ENCODE measurements at regions not wholly inside any gene's neighbourhood (a gene's known extent, or its start where the extent isn't known, plus 50 kb on each side); places are given as distances from the start of the nearest gene placed in this dataset.
A peak's percentile ranks its signal among the peaks of the same experiment; 100 is the strongest.

DNA sequence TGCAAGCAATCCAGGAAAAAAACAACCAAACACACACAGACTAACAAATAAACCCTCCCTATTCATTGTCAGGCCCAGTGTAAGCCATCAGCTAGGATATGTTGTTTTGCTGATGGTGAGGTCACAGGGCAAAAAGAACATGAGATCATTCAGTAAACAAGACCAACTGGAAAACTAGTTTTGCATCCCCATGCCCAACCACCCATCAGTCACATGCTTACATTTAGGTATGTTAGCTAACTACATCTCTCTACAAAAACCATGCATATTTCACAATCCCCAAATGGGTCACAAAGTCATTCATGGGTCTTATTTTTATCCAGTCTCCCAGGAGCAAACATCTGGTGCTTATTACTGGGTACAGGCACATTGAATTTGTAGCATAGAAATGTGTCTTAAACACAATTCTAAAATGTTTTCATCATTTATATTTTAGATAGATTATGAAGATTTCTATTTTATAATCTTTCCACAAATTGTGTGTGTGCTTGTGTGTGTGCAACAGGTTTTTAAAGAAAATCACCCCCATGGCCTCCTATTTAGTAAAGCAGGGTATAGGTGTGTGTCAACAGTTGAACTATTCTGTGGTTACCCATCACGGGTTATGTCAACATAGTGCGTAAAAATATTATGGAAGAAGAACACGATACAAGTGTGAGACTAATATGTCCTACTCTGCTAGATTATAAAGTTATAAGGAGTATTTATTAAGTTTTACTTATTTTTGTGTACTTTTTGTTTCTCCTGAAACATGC is 103.8 kb upstream of the AKR1E2 start (continued):
- TF ChIP-seq, protein P1, sequence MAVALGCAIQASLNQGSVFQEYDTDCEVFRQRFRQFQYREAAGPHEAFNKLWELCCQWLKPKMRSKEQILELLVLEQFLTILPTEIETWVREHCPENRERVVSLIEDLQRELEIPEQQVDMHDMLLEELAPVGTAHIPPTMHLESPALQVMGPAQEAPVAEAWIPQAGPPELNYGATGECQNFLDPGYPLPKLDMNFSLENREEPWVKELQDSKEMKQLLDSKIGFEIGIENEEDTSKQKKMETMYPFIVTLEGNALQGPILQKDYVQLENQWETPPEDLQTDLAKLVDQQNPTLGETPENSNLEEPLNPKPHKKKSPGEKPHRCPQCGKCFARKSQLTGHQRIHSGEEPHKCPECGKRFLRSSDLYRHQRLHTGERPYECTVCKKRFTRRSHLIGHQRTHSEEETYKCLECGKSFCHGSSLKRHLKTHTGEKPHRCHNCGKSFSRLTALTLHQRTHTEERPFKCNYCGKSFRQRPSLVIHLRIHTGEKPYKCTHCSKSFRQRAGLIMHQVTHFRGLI (tag by site-specific recombination; IDR thresholded peaks at IDR 0.05) = peak; percentile 91
- TF ChIP-seq ZNF311 (tag by site-specific recombination; IDR thresholded peaks at IDR 0.05; ENCODE audit: borderline replicate concordance) = no peak
- no peak for TF ChIP-seq ZNF335 (tag by site-specific recombination; conservative IDR thresholded peaks at IDR 0.05)
- no peak for TF ChIP-seq ZFP3 (tag by site-specific recombination; IDR thresholded peaks at IDR 0.05; ENCODE audit: low read depth)
- TF ChIP-seq ZNF366 (tag by site-specific recombination; conservative IDR thresholded peaks at IDR 0.05) = 0 out of 2 replicates have a peak, but pooled peaks have one; percentile 29
- no peak for TF ChIP-seq SETDB1 (IDR thresholded peaks at IDR 0.05; ENCODE audit: insufficient read length, low read length)
- TF ChIP-seq YY2 (tag by site-specific recombination; IDR thresholded peaks at IDR 0.05) = no peak
- no peak for TF ChIP-seq ZNF24 (tag by site-specific recombination; IDR thresholded peaks at IDR 0.05)
- TF ChIP-seq ZNF426 (tag by site-specific recombination; IDR thresholded peaks at IDR 0.05) = no peak
- TF ChIP-seq ZNF701 (tag by site-specific recombination; IDR thresholded peaks at IDR 0.05) = no peak
- TF ChIP-seq ZNF132 (tag by site-specific recombination; IDR thresholded peaks at IDR 0.05; ENCODE audit: borderline replicate concordance) = no peak
- TF ChIP-seq, protein P2, sequence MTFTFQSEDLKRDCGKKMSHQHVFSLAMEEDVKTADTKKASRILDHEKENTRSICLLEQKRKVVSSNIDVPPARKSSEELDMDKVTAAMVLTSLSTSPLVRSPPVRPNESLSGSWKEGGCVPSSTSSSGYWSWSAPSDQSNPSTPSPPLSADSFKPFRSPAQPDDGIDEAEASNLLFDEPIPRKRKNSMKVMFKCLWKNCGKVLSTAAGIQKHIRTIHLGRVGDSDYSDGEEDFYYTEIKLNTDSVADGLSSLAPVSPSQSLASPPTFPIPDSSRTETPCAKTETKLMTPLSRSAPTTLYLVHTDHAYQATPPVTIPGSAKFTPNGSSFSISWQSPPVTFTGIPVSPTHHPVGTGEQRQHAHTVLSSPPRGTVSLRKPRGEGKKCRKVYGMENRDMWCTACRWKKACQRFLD (tag by site-specific recombination; IDR thresholded peaks at IDR 0.05) = no peak
- no peak for TF ChIP-seq ZNF214 (tag by site-specific recombination; IDR thresholded peaks at IDR 0.05; ENCODE audit: borderline replicate concordance)
- TF ChIP-seq ZBTB7A (tag by site-specific recombination; IDR thresholded peaks at IDR 0.05; ENCODE audit: low read depth) = no peak
- no peak for TF ChIP-seq ZNF707 (tag by site-specific recombination; IDR thresholded peaks at IDR 0.05)
- TF ChIP-seq ZNF530 (tag by site-specific recombination; IDR thresholded peaks at IDR 0.05; ENCODE audit: low read depth) = no peak
- no peak for TF ChIP-seq ZNF274 (IDR thresholded peaks at IDR 0.05; ENCODE audit: low read length)
- no peak for TF ChIP-seq ZNF274 (tag by site-specific recombination; IDR thresholded peaks at IDR 0.05; ENCODE audit: borderline replicate concordance)
- TF ChIP-seq ZNF624 (tag by site-specific recombination; IDR thresholded peaks at IDR 0.05) = no peak
- TF ChIP-seq ZBTB21 (tag by site-specific recombination; IDR thresholded peaks at IDR 0.05) = peak; percentile 57; the same call in 1 of the 2 replicates
- TF ChIP-seq ZNF302 (tag by site-specific recombination; IDR thresholded peaks at IDR 0.05; ENCODE audit: low read depth) = no peak
- TF ChIP-seq ZNF16 (tag by site-specific recombination; IDR thresholded peaks at IDR 0.05; ENCODE audit: low read depth) = no peak
- no peak for TF ChIP-seq ZNF350 (tag by site-specific recombination; IDR thresholded peaks at IDR 0.05)
- no peak for TF ChIP-seq ZSCAN23 (tag by site-specific recombination; IDR thresholded peaks at IDR 0.05)
- TF ChIP-seq GLI4 (tag by site-specific recombination; IDR thresholded peaks at IDR 0.05) = no peak
- TF ChIP-seq, protein P3, sequence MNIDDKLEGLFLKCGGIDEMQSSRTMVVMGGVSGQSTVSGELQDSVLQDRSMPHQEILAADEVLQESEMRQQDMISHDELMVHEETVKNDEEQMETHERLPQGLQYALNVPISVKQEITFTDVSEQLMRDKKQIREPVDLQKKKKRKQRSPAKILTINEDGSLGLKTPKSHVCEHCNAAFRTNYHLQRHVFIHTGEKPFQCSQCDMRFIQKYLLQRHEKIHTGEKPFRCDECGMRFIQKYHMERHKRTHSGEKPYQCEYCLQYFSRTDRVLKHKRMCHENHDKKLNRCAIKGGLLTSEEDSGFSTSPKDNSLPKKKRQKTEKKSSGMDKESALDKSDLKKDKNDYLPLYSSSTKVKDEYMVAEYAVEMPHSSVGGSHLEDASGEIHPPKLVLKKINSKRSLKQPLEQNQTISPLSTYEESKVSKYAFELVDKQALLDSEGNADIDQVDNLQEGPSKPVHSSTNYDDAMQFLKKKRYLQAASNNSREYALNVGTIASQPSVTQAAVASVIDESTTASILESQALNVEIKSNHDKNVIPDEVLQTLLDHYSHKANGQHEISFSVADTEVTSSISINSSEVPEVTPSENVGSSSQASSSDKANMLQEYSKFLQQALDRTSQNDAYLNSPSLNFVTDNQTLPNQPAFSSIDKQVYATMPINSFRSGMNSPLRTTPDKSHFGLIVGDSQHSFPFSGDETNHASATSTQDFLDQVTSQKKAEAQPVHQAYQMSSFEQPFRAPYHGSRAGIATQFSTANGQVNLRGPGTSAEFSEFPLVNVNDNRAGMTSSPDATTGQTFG (tag by site-specific recombination; IDR thresholded peaks at IDR 0.05; ENCODE audit: borderline replicate concordance) = no peak
- TF ChIP-seq TCF7L2 (IDR thresholded peaks at IDR 0.05; ENCODE audit: borderline replicate concordance, low read depth, low read length) = no peak
- TF ChIP-seq, protein P4, sequence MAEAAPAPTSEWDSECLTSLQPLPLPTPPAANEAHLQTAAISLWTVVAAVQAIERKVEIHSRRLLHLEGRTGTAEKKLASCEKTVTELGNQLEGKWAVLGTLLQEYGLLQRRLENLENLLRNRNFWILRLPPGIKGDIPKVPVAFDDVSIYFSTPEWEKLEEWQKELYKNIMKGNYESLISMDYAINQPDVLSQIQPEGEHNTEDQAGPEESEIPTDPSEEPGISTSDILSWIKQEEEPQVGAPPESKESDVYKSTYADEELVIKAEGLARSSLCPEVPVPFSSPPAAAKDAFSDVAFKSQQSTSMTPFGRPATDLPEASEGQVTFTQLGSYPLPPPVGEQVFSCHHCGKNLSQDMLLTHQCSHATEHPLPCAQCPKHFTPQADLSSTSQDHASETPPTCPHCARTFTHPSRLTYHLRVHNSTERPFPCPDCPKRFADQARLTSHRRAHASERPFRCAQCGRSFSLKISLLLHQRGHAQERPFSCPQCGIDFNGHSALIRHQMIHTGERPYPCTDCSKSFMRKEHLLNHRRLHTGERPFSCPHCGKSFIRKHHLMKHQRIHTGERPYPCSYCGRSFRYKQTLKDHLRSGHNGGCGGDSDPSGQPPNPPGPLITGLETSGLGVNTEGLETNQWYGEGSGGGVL (tag by site-specific recombination; IDR thresholded peaks at IDR 0.05) = no peak
- TF ChIP-seq SP7 (tag by site-specific recombination; IDR thresholded peaks at IDR 0.05) = no peak
- TF ChIP-seq ZNF2 (tag by site-specific recombination; IDR thresholded peaks at IDR 0.05) = no peak
- TF ChIP-seq, protein P5, sequence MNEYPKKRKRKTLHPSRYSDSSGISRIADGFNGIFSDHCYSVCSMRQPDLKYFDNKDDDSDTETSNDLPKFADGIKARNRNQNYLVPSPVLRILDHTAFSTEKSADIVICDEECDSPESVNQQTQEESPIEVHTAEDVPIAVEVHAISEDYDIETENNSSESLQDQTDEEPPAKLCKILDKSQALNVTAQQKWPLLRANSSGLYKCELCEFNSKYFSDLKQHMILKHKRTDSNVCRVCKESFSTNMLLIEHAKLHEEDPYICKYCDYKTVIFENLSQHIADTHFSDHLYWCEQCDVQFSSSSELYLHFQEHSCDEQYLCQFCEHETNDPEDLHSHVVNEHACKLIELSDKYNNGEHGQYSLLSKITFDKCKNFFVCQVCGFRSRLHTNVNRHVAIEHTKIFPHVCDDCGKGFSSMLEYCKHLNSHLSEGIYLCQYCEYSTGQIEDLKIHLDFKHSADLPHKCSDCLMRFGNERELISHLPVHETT (tag by site-specific recombination; IDR thresholded peaks at IDR 0.05) = no peak
- no peak for TF ChIP-seq ZNF658 (tag by site-specific recombination; IDR thresholded peaks at IDR 0.05)
- no peak for TF ChIP-seq ZNF501 (tag by site-specific recombination; IDR thresholded peaks at IDR 0.05)
